SK-N-SH (cell line): ENCODE measurements at regions not wholly inside any gene's neighbourhood (a gene's known extent, or its start where the extent isn't known, plus 50 kb on each side); places are given as distances from the start of the nearest gene placed in this dataset.

Experiments
- CTCF ChIA-PET: fragments of 300-600, 350-600 bp; formaldehyde crosslinking; extraction: SDS; loops from one replicate; lab custom pipeline; 2021; lab: Yijun Ruan, JAX
- POLR2A ChIA-PET: fragments of 350-600 bp; sonication (Branson Sonifier 250); formaldehyde crosslinking; extraction: SDS; loops from one replicate; lab custom pipeline; 2020; ENCODE audit warnings: antibody characterized with exemption, inconsistent platforms; lab: Yijun Ruan, JAX
- DNase-seq: peaks from one replicate; pipeline ENCODE4 v3.0.0; 2012
- H2AFZ ChIP-seq: fragments of 200-600 bp; sonication (generic); 2 replicates; pipeline ENCODE4 v1.8.1; 2016; ENCODE audit warnings: antibody characterized with exemption, mild to moderate bottlenecking, low read depth
- H3F3A ChIP-seq: fragments of 200-600 bp; sonication (generic); replicated peaks from 2 replicates; pipeline ENCODE3; 2016; ENCODE audit warnings: antibody characterized with exemption, mild to moderate bottlenecking; ENCODE audit not compliant: insufficient read depth
- H3K27ac ChIP-seq, 2 experiments: fragments of 200-500 bp in 1 of 2; fragments of 200-600 bp in 1 of 2; sonication (Bioruptor generic) in 1 of 2; sonication (generic), shearing (Covaris generic) in 1 of 2; 2 replicates each; pipeline versions ENCODE4 v1.5.1 to v1.6.1; 2014 to 2016; ENCODE audit warnings: low read depth in 2 of 2, inconsistent platforms in 1 of 2, low read length in 1 of 2, mild to moderate bottlenecking in 1 of 2, mixed read lengths in 1 of 2
- H3K27me3 ChIP-seq: fragments of 200-600 bp; sonication (generic), shearing (Covaris generic); 2 replicates; pipeline ENCODE4 v1.6.1; 2016; ENCODE audit warnings: mixed run types; ENCODE audit not compliant: insufficient read depth
- H3K36me3 ChIP-seq, 2 experiments: fragments of 200-500 bp in 1 of 2; fragments of 200-600 bp in 1 of 2; sonication (Bioruptor generic) in 1 of 2; sonication (generic) in 1 of 2; replicated peaks in 1 of 2; 2 replicates each; pipeline versions ENCODE3 to v1.5.1; 2014 to 2016; ENCODE audit warnings: low read length in 1 of 2, mild to moderate bottlenecking in 1 of 2; ENCODE audit not compliant: insufficient read depth in 2 of 2, control insufficient read depth in 1 of 2
- H3K4me1 ChIP-seq, 2 experiments: fragments of 200-500 bp in 1 of 2; fragments of 200-600 bp in 1 of 2; sonication (Bioruptor generic) in 1 of 2; sonication (generic), shearing (Covaris generic) in 1 of 2; 2 replicates each; pipeline versions ENCODE4 v1.5.1 to v1.6.1; 2014 to 2016; ENCODE audit warnings: low read depth in 1 of 2, low read length in 1 of 2, mixed run types in 1 of 2; ENCODE audit not compliant: insufficient read depth in 2 of 2, control insufficient read depth in 1 of 2
- H3K4me2 ChIP-seq: fragments of 200-600 bp; sonication (generic), shearing (Covaris generic); 2 replicates; pipeline ENCODE4 v1.6.1; 2017; ENCODE audit warnings: mixed run types
- H3K4me3 ChIP-seq, 2 experiments: fragments of 200-500 bp in 1 of 2; fragments of 200-600 bp in 1 of 2; sonication (Bioruptor generic) in 1 of 2; sonication (generic), shearing (Covaris generic) in 1 of 2; 2 replicates each; pipeline versions ENCODE4 v1.5.1 to v1.8.1; 2014 to 2016; ENCODE audit warnings: low read depth in 2 of 2, inconsistent platforms in 1 of 2, low read length in 1 of 2, mild to moderate bottlenecking in 1 of 2, mixed read lengths in 1 of 2, moderate library complexity in 1 of 2
- H3K79me2 ChIP-seq: fragments of 200-600 bp; sonication (generic); 2 replicates; pipeline ENCODE4 v1.8.1; 2017; ENCODE audit warnings: mild to moderate bottlenecking; ENCODE audit not compliant: insufficient read depth
- H3K9ac ChIP-seq: fragments of 200-600 bp; sonication (generic); 2 replicates; pipeline ENCODE4 v1.6.1; 2017; ENCODE audit warnings: mixed run types
- H3K9me2 ChIP-seq: fragments of 200-600 bp; sonication (generic); 2 replicates; pipeline ENCODE4 v1.6.1; 2017; ENCODE audit warnings: mixed run types
- H3K9me3 ChIP-seq: fragments of 200-600 bp; sonication (generic); 2 replicates; pipeline ENCODE4 v1.6.1; 2017; ENCODE audit warnings: mixed run types, mild to moderate bottlenecking, moderate library complexity
- H4K20me1 ChIP-seq: fragments of 200-600 bp; sonication (generic); 2 replicates; pipeline ENCODE4 v1.6.1; 2017; ENCODE audit warnings: mild to moderate bottlenecking, mixed run types; ENCODE audit not compliant: insufficient read depth
- EP300 ChIP-seq, 2 experiments: IDR thresholded peaks; 2 replicates each; pipeline versions ENCODE4 v1.4.0 to v1.6.1; 2012; ENCODE audit warnings: borderline replicate concordance in 1 of 2, low read depth in 1 of 2, low read length in 1 of 2
- FOXM1 ChIP-seq: IDR thresholded peaks from 2 replicates; pipeline ENCODE4 v1.4.0; 2012; ENCODE audit warnings: low read depth, mild to moderate bottlenecking
- MEF2A ChIP-seq: IDR thresholded peaks from 2 replicates; pipeline ENCODE4 v1.4.0; 2012; ENCODE audit warnings: low read depth, borderline replicate concordance
- NFIC ChIP-seq: IDR thresholded peaks from 2 replicates; pipeline ENCODE4 v1.4.0; 2012; ENCODE audit warnings: borderline replicate concordance
- NRF1 ChIP-seq: IDR thresholded peaks from 2 replicates; pipeline ENCODE4 v1.6.1; 2012; ENCODE audit warnings: low read depth, mild to moderate bottlenecking, low read length
- PBX3 ChIP-seq: IDR thresholded peaks from 2 replicates; pipeline ENCODE4; 2012
- POLR2AphosphoS5 ChIP-seq: IDR thresholded peaks from 2 replicates; pipeline ENCODE4 v1.6.1; 2012; ENCODE audit warnings: low read depth, low read length
- REST ChIP-seq: IDR thresholded peaks from 2 replicates; pipeline ENCODE4 v1.6.1; 2012; ENCODE audit warnings: mild to moderate bottlenecking, low read depth, low read length, moderate library complexity
- SIN3A ChIP-seq: IDR thresholded peaks from 2 replicates; pipeline ENCODE4 v1.6.1; 2012; ENCODE audit warnings: low read depth, mild to moderate bottlenecking, low read length, moderate library complexity, borderline replicate concordance
- TAF1 ChIP-seq: IDR thresholded peaks from 2 replicates; pipeline ENCODE4 v1.6.1; 2012; ENCODE audit warnings: low read depth, mild to moderate bottlenecking, low read length, moderate library complexity, borderline replicate concordance
- TEAD4 ChIP-seq: IDR thresholded peaks from 2 replicates; pipeline ENCODE4 v1.4.0; 2012; ENCODE audit warnings: mild to moderate bottlenecking, borderline replicate concordance; ENCODE audit not compliant: insufficient read depth
- USF2 ChIP-seq: fragments of 150-350 bp; IDR thresholded peaks from 2 replicates; pipeline ENCODE4 v1.6.1; 2017; ENCODE audit warnings: antibody characterized with exemption, low read length, low read depth, borderline replicate concordance
- ZBTB33 ChIP-seq: IDR thresholded peaks from 2 replicates; pipeline ENCODE4 v1.4.0; 2012; ENCODE audit warnings: low read depth, borderline replicate concordance
- WGBS: methylation state at CpG from one replicate; pipeline ENCODE4 v1.1.6; 2017; ENCODE audit warnings: low lambda C conversion rate; 5-methylcytosine and 5-hydroxymethylcytosine counted together

- Histone ChIP-seq H3K79me2 (no peaks in the 10 kb centered on the region), H3K27me3 (no peaks in the 10 kb centered on the region), H3K4me3 (no peak overlapping the region), H4K20me1 (no peaks in the 10 kb centered on the region), H3K9me3 (peaks cover 7% of the 10 kb centered on the region; the same call in 1 of the 2 replicates), H3F3A (no peaks in the 10 kb centered on the region), H3K4me1 (no peaks in the 10 kb centered on the region), H2AFZ (no peak overlapping the region), H3K9ac (no peak overlapping the region), H3K4me2 (no peak overlapping the region), H3K27ac (no peak overlapping the region), H3K9me2 (no peaks in the 10 kb centered on the region), H3K36me3 (no peaks in the 10 kb centered on the region)
- WGBS: 14% methylated on average over 8 of the region's 8 CpGs
- no peak for DNase-seq
- ChIA-PET POLR2A (no interaction called here), CTCF (no interaction called here)
- TF ChIP-seq MEF2A: no peak
- TF ChIP-seq POLR2AphosphoS5: no peak
- TF ChIP-seq NRF1: no peak
- no peak for TF ChIP-seq TAF1
- TF ChIP-seq EP300 (IDR thresholded peaks at IDR 0.05; ENCODE audit: borderline replicate concordance in 1 of 2, low read depth in 1 of 2, low read length in 1 of 2): no peak
- no peak for TF ChIP-seq USF2
- no peak for TF ChIP-seq PBX3
- no peak for TF ChIP-seq REST
- no peak for TF ChIP-seq NFIC
- no peak for TF ChIP-seq ZBTB33
- TF ChIP-seq FOXM1: no peak
- no peak for TF ChIP-seq SIN3A
- no peak for TF ChIP-seq TEAD4
These were observed 275.2 kb downstream of the ACTR3B start for GRCh38 chr7:153034791-153035190.
